Ovary (tissue), 7 donors: ENCODE measurements at regions not wholly inside any gene's neighbourhood (a gene's known extent, or its start where the extent isn't known, plus 50 kb on each side); places are given as distances from the start of the nearest gene placed in this dataset.

Source experiments
- DNase-seq, 5 donors: peaks; one replicate each; pipeline ENCODE4 v3.0.0-alpha.2; 2019 to 2020
- H3K27ac ChIP-seq, 2 donors: fragments of 200-600 bp; one replicate each; pipeline versions ENCODE4 v1.5.1 to v1.8.0; 2019 to 2022
- H3K27me3 ChIP-seq: fragments of 200-600 bp; one replicate; pipeline ENCODE4 v1.8.0; 2022
- H3K36me3 ChIP-seq: fragments of 200-600 bp; sonication (generic); one replicate; pipeline ENCODE4 v1.5.1; 2019
- H3K4me1 ChIP-seq: one replicate; pipeline ENCODE4 v1.8.1; 2013; ENCODE audit warnings: mild to moderate bottlenecking, moderate library complexity; ENCODE audit not compliant: insufficient read depth
- H3K4me3 ChIP-seq: fragments of 200-600 bp; sonication (generic); one replicate; pipeline ENCODE4 v1.5.1; 2017
- H3K9me3 ChIP-seq, 2 donors: fragments of 200-600 bp in 1 of 2; sonication (generic) in 1 of 2; one replicate each; pipeline versions ENCODE4 v1.5.1 to v1.8.1; 2013 to 2019; ENCODE audit warnings: mild to moderate bottlenecking in 1 of 2, moderate library complexity in 1 of 2
- EP300 ChIP-seq: sonication (generic); formaldehyde crosslinking; IDR thresholded peaks from one replicate; pipeline ENCODE4 v1.6.1; 2017; ENCODE audit warnings: antibody characterized with exemption
- POLR2A ChIP-seq: fragments of 450-650 bp; IDR thresholded peaks from one replicate; pipeline ENCODE4 v1.6.1; 2017; ENCODE audit warnings: antibody characterized with exemption, mild to moderate bottlenecking, moderate library complexity
- WGBS, 3 donors: extraction: QIAGEN DNeasy Blood & Tissue Kit in 1 of 3; methylation state at CpG; one replicate each; pipeline versions ENCODE4 v1.1.5 to v1.1.7; 2013 to 2017; 5-methylcytosine and 5-hydroxymethylcytosine counted together
- intact Hi-C, 4 donors: fragments of 100-400 bp; cut with DNase I; formaldehyde crosslinking; loops; one replicate each; pipeline versions ENCODE4 v1.11.0 to v1.15.1; 2022 to 2023
- TF ChIP-seq, protein P1 (sequence below), 3 donors: fragments of 450-650 bp in 2 of 3; fragments of 200-600 bp in 1 of 3; IDR thresholded peaks; one replicate each; pipeline versions ENCODE4 v1.5.1 to v1.8.0; 2016 to 2022; ENCODE audit warnings: antibody characterized with exemption in 3 of 3, mild to moderate bottlenecking in 1 of 3
- donor health status: DM: no; HTN: no; CAD: no; lungs with moderate emphysema.
- donor health status: DM: no; HTN: no; CAD: no.
- donor health status: Bipolar disorder and iron deficiency.
- donor health status: DM: no; HTN: no; CAD: no.
- donor health status: DM: yes; HTN: yes; CAD: no.

DNA sequence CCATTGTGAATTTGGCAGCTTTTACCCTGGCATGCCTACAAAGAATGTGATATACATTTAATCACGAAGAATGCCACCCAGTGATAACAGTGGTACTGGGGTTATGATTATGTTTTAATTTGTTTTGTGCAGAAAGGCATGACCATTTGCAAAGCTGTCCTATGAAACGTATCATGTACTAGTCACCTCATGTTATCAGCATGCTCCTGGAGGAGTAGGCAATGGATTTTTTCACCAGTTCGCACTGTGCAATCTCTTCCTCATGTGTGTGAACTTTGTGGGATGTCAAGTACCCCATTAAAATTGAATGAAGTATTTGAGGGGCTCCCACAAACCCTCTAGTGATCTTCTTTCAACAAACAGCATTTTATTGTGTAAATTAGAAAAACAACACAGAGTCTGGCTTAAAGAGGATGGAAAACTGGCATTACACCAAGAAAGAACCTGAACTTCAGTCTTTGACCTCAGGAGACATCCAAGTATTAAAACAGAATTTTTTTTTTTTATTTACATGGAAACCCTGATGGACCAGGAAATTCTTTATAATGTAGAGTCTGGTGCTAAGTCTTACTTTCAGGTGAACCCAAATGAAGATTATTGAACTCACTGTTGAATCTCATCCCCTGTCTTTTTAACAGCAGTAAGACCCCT, 200.6 kb upstream of the PGRMC2 start:
- WGBS, 3 donors: 55 to 66% (median 59%) methylated on average over 3 of the region's 3 CpGs
- DNase-seq: no peak
- no peak overlapping the region for H3K27ac ChIP-seq
- no peaks in the 10 kb centered on the region for H3K27me3 ChIP-seq
- no peaks in the 10 kb centered on the region for H3K4me1 ChIP-seq
- no peaks in the 10 kb centered on the region for H3K9me3 ChIP-seq
- TF ChIP-seq POLR2A (no peak), EP300 (no peak)
- TF ChIP-seq, protein P1, sequence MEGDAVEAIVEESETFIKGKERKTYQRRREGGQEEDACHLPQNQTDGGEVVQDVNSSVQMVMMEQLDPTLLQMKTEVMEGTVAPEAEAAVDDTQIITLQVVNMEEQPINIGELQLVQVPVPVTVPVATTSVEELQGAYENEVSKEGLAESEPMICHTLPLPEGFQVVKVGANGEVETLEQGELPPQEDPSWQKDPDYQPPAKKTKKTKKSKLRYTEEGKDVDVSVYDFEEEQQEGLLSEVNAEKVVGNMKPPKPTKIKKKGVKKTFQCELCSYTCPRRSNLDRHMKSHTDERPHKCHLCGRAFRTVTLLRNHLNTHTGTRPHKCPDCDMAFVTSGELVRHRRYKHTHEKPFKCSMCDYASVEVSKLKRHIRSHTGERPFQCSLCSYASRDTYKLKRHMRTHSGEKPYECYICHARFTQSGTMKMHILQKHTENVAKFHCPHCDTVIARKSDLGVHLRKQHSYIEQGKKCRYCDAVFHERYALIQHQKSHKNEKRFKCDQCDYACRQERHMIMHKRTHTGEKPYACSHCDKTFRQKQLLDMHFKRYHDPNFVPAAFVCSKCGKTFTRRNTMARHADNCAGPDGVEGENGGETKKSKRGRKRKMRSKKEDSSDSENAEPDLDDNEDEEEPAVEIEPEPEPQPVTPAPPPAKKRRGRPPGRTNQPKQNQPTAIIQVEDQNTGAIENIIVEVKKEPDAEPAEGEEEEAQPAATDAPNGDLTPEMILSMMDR (IDR thresholded peaks at IDR 0.05): no peak
- no peak overlapping the region for H3K4me3 ChIP-seq
- no peaks in the 10 kb centered on the region for H3K36me3 ChIP-seq
- intact Hi-C loops: no loop called here

DNA sequence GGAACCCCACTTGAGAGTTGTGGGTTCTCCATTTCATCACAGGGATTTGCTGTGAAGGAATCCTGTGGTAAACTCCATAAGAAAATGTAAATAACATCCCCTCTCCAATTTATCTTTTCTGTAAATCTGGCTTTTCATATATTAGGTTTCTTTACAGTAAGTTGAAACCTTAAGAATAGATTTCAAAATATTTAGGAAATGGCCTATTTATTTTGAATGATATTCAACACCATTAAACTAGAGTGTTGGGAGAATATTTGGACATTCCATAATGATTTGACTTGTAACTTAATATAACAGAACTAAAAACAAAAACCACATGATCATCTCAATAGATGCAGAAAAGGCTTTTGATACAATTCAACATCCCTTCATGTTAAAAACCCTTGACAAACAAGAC, 197.3 kb upstream of the PGRMC2 start:
- no peak overlapping the region for H3K27ac ChIP-seq
- TF ChIP-seq EP300 (no peak), POLR2A (no peak)
- TF ChIP-seq, protein P1 (IDR thresholded peaks at IDR 0.05): no peak
- H3K4me1 ChIP-seq: no peaks in the 10 kb centered on the region
- no peaks in the 10 kb centered on the region for H3K9me3 ChIP-seq
- no peak for DNase-seq
- intact Hi-C loops: no loop called here
- no peak overlapping the region for H3K4me3 ChIP-seq
- no peaks in the 10 kb centered on the region for H3K36me3 ChIP-seq
- no peaks in the 10 kb centered on the region for H3K27me3 ChIP-seq

DNA sequence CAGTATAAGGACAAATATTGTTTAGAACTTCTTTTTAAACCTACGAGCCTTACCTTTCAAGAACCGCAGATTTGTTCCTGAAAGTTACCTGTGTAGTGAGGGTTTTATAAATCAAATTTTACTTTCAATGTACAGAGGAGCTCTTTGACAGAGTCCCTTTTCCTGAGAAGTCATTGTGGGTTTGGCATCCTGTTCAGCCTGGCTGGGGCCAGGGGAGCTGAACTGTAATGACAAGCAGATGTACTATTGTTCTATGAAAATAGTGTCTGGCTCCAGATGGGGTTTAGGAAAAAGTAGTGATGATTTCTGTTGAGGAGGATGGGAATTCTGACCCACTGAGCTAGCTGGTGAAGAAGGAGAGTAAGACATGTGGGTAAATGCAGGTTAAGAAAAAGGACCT, 196.2 kb upstream of the PGRMC2 start:
- Histone ChIP-seq H3K27me3 (no peaks in the 10 kb centered on the region), H3K4me1 (no peaks in the 10 kb centered on the region), H3K27ac (no peak overlapping the region), H3K4me3 (no peak overlapping the region), H3K36me3 (no peaks in the 10 kb centered on the region), H3K9me3 (no peaks in the 10 kb centered on the region)
- WGBS, 3 donors: 92 to 93% (median 92%) methylated on average over 2 of the region's 2 CpGs
- DNase-seq: no peak
- TF ChIP-seq, protein P1 (IDR thresholded peaks at IDR 0.05): no peak
- TF ChIP-seq POLR2A (no peak), EP300 (no peak)
- intact Hi-C loops: no loop called here

DNA sequence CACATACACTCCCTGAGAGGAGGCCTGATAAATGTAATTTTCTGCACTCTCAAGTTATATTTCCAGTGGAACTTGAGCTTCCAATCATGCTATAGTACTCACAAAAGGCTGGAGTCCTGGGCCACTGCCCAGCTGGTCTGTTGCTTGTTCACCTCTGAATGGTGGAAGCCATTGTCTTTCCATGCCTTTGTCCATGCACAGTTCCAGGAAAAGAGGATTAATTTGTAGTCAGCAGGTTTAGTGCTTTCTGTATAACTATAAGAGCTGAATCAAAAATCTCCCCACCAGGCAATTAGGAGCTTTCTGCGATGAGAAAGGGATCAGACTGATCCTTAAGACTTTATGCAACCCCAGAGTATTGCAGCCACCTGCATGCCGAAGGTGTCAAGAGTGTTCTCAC, 195.4 kb upstream of the PGRMC2 start:
- no peak for TF ChIP-seq POLR2A
- no peak for TF ChIP-seq EP300
- TF ChIP-seq, protein P1 (IDR thresholded peaks at IDR 0.05): no peak
- WGBS, 3 donors: 96 to 98% (median 98%) methylated on average over 2 of the region's 2 CpGs
- no peaks in the 10 kb centered on the region for H3K9me3 ChIP-seq
- H3K27me3 ChIP-seq: no peaks in the 10 kb centered on the region
- no peaks in the 10 kb centered on the region for H3K36me3 ChIP-seq
- DNase-seq: no peak
- H3K4me3 ChIP-seq: no peak overlapping the region
- intact Hi-C loops: no loop called here
- no peaks in the 10 kb centered on the region for H3K4me1 ChIP-seq
- H3K27ac ChIP-seq: no peak overlapping the region
